GM23248 (cell line): ENCODE measurements at regions not wholly inside any gene's neighbourhood (a gene's known extent, or its start where the extent isn't known, plus 50 kb on each side); places are given as distances from the start of the nearest gene placed in this dataset.

ENCODE experiments used
- EZH2 ChIP-seq: fragments of 200-600 bp; sonication (generic); IDR thresholded peaks from 2 replicates; pipeline ENCODE4 v1.6.1; 2018; ENCODE audit warnings: antibody characterized with exemption, mild to moderate bottlenecking; ENCODE audit not compliant: insufficient read depth, poor library complexity, severe bottlenecking
- EZH2phosphoT487 ChIP-seq: fragments of 200-600 bp; sonication (generic); IDR thresholded peaks from 2 replicates; pipeline ENCODE4 v1.6.1; 2018; ENCODE audit warnings: antibody characterized with exemption, moderate library complexity, mild to moderate bottlenecking, low read depth; ENCODE audit not compliant: insufficient read depth

DNA sequence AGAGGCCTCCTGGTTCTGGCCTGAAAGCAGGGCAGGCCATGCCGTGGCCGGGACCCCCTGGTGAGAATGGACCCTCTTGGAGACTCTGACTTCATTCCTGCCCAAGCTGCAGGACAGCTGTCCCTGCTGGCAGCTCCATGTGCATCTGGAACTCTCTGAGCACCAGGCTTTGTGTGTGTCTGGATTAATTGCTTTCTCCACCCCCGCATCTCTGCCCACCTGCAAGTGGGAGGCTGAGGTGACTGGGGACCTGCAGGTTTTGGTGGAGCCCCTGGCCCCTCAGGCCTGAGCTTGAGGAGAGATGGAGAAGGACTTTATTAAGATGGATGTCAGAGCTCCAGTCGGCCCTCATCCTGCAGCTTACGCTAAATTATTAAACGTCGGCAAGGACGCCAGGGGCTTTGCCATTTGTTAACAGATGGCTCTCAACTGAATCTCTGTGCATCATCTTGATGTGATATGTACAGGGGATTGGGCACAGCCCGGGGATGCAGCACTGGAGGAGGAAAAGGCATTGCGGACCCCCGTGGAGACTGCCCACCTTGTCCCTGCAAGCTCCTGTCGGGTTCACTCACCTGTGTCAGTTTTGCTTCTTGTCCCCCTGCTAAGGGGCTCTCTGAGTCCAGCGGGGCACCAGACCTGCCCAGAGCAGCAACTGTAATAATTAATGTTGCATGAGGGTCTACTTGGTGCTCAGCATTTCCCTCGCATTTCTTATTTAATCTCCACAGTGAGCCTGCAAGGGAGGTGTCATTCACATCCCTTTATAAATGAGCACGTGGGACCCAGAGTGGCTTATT, 154.1 kb upstream of the RPL38 start:
- TF ChIP-seq EZH2phosphoT487 (no peak), EZH2 (no peak)
